ENCODE measurements at regions not wholly inside any gene's neighbourhood (a gene's known extent, or its start where the extent isn't known, plus 50 kb on each side); places are given as distances from the start of the nearest gene placed in this dataset.

GRCh38 chr4:35246493-35246892 is 997.8 kb downstream of the ARAP2 start:
- no peaks in the 10 kb centered on the region for H3K27me3 ChIP-seq (ENCODE audit: control insufficient read depth in 2 of 2, insufficient read depth in 2 of 2, low read length in 2 of 2)
- Mint-ChIP-seq H3K4me1 (no peaks in the 10 kb centered on the region), H3K4me3 (no peak overlapping the region), H3K36me3 (no peaks in the 10 kb centered on the region), H3K27me3 (ENCODE audit: low read depth in 3 of 3) (peaks cover 0 to 1% (median 0%) of the 10 kb centered on the region in 3 donors), H3K9me3 (peaks cover 0 to 9% (median 2%) of the 10 kb centered on the region in 7 donors), H3K27ac (no peak overlapping the region)
- TF ChIP-seq CTCF (IDR thresholded peaks at IDR 0.05) = no peak
- intact Hi-C loops (cut with micrococcal nuclease) = no loop called here
- no peak overlapping the region for H3K9ac ChIP-seq (ENCODE audit: insufficient read depth, low read length, poor library complexity, severe bottlenecking)
- H3K4me3 ChIP-seq (replicated peaks in 1 of 3; ENCODE audit: low read depth in 2 of 3, low read length in 3 of 3) = no peak overlapping the region
- no peaks in the 10 kb centered on the region for H3K4me1 ChIP-seq (ENCODE audit: control insufficient read depth in 1 of 2, insufficient read depth in 2 of 2, low read length in 2 of 2)
- no peaks in the 10 kb centered on the region for H4K20me1 ChIP-seq (ENCODE audit: insufficient read depth, low read length)
- no CpG with 5 or more reads among the region's 1 CpG for WGBS (ENCODE audit: insufficient coverage)
- no peak overlapping the region for H3K27ac ChIP-seq (ENCODE audit: low read depth in 1 of 2, low read length in 2 of 2)
- no peak for DNase-seq
- no peak overlapping the region for H3K4me2 ChIP-seq (replicated peaks; ENCODE audit: extremely low read depth, low read length, poor library complexity, severe bottlenecking)
- H3K79me2 ChIP-seq (ENCODE audit: insufficient read depth, low read length) = no peaks in the 10 kb centered on the region
- peaks cover 0 to 3% of the 10 kb centered on the region in 2 donors for H3K9me3 ChIP-seq (replicated peaks in 1 of 2; ENCODE audit: control insufficient read depth in 1 of 2, insufficient read depth in 1 of 2, low read length in 2 of 2)
- no peaks in the 10 kb centered on the region for H3K36me3 ChIP-seq (replicated peaks in 1 of 2; ENCODE audit: control insufficient read depth in 1 of 2, insufficient read depth in 2 of 2, low read length in 2 of 2)
- H2AFZ ChIP-seq (ENCODE audit: insufficient read depth, low read depth, low read length, poor library complexity, severe bottlenecking) = no peak overlapping the region

GRCh38 chr4:35247047-35247446 is 997.3 kb downstream of the ARAP2 start:
- no peak overlapping the region for H3K4me3 ChIP-seq (replicated peaks in 1 of 3; ENCODE audit: low read depth in 2 of 3, low read length in 3 of 3)
- Mint-ChIP-seq H3K27me3 (ENCODE audit: low read depth in 3 of 3) (peaks cover 0 to 1% (median 0%) of the 10 kb centered on the region in 3 donors), H3K4me3 (no peak overlapping the region), H3K9me3 (peaks cover 0 to 4% (median 2%) of the 10 kb centered on the region in 7 donors), H3K4me1 (no peaks in the 10 kb centered on the region), H3K27ac (no peak overlapping the region), H3K36me3 (no peaks in the 10 kb centered on the region)
- H2AFZ ChIP-seq (ENCODE audit: insufficient read depth, low read depth, low read length, poor library complexity, severe bottlenecking) = no peak overlapping the region
- H3K9ac ChIP-seq (ENCODE audit: insufficient read depth, low read length, poor library complexity, severe bottlenecking) = no peak overlapping the region
- no peak for TF ChIP-seq CTCF (IDR thresholded peaks at IDR 0.05)
- no peaks in the 10 kb centered on the region for H3K36me3 ChIP-seq (replicated peaks in 1 of 2; ENCODE audit: control insufficient read depth in 1 of 2, insufficient read depth in 2 of 2, low read length in 2 of 2)
- no peaks in the 10 kb centered on the region for H3K9me3 ChIP-seq (replicated peaks in 1 of 2; ENCODE audit: control insufficient read depth in 1 of 2, insufficient read depth in 1 of 2, low read length in 2 of 2)
- no CpG with 5 or more reads among the region's 3 CpGs for WGBS (ENCODE audit: insufficient coverage)
- no peak for DNase-seq
- no peak overlapping the region for H3K4me2 ChIP-seq (replicated peaks; ENCODE audit: extremely low read depth, low read length, poor library complexity, severe bottlenecking)
- H3K4me1 ChIP-seq (ENCODE audit: control insufficient read depth in 1 of 2, insufficient read depth in 2 of 2, low read length in 2 of 2) = no peaks in the 10 kb centered on the region
- intact Hi-C loops (cut with micrococcal nuclease) = no loop called here
- H4K20me1 ChIP-seq (ENCODE audit: insufficient read depth, low read length) = no peaks in the 10 kb centered on the region
- no peaks in the 10 kb centered on the region for H3K27me3 ChIP-seq (ENCODE audit: control insufficient read depth in 2 of 2, insufficient read depth in 2 of 2, low read length in 2 of 2)
- H3K79me2 ChIP-seq (ENCODE audit: insufficient read depth, low read length) = no peaks in the 10 kb centered on the region
- H3K27ac ChIP-seq (ENCODE audit: low read depth in 1 of 2, low read length in 2 of 2) = no peak overlapping the region
